Hepatocyte (in vitro differentiated cells): ENCODE measurements at regions not wholly inside any gene's neighbourhood (a gene's known extent, or its start where the extent isn't known, plus 50 kb on each side); places are given as distances from the start of the nearest gene placed in this dataset.
"Not testable (repeated sequence)": the region's sequence is repeated elsewhere in the genome, so short reads cannot be mapped to it uniquely, and the experiment has no call there.

Source experiments
- DNase-seq: peaks from one replicate; pipeline ENCODE4 v3.0.0-alpha.2; 2016; ENCODE audit warnings: low spot score
- H2AFZ ChIP-seq: fragments of 200-600 bp; sonication (generic); 2 replicates; pipeline ENCODE4 v1.6.0; 2016; ENCODE audit warnings: antibody characterized with exemption, mild to moderate bottlenecking
- H3K27ac ChIP-seq: fragments of 200-600 bp; sonication (generic); 2 replicates; pipeline ENCODE4 v1.5.1; 2016; ENCODE audit warnings: mild to moderate bottlenecking
- H3K27me3 ChIP-seq: fragments of 200-600 bp; sonication (generic); 2 replicates; pipeline ENCODE4 v1.6.1; 2016
- H3K36me3 ChIP-seq: fragments of 200-600 bp; sonication (generic); replicated peaks from 2 replicates; pipeline ENCODE4 v1.5.1; 2016; ENCODE audit warnings: low read depth; ENCODE audit not compliant: insufficient read depth
- H3K4me1 ChIP-seq: fragments of 200-600 bp; sonication (generic); 2 replicates; pipeline ENCODE4 v1.5.1; 2016; ENCODE audit warnings: mild to moderate bottlenecking, moderate library complexity; ENCODE audit not compliant: insufficient read depth
- H3K4me2 ChIP-seq: fragments of 200-600 bp; sonication (generic); 2 replicates; pipeline ENCODE4 v1.6.0; 2016
- H3K4me3 ChIP-seq: fragments of 200-600 bp; sonication (generic); 2 replicates; pipeline ENCODE4 v1.5.1; 2016; ENCODE audit warnings: mild to moderate bottlenecking
- H3K79me2 ChIP-seq: fragments of 200-600 bp; sonication (generic); 2 replicates; pipeline ENCODE4 v1.6.0; 2017; ENCODE audit warnings: mild to moderate bottlenecking
- H3K9me2 ChIP-seq: fragments of 200-600 bp; sonication (generic); replicated peaks from 2 replicates; pipeline ENCODE4 v1.6.0; 2017; ENCODE audit warnings: mild to moderate bottlenecking; ENCODE audit not compliant: insufficient read depth
- H3K9me3 ChIP-seq: fragments of 200-600 bp; sonication (generic); 2 replicates; pipeline ENCODE4 v1.5.1; 2016; ENCODE audit warnings: low read depth, mild to moderate bottlenecking
- H4K20me1 ChIP-seq: fragments of 200-600 bp; sonication (generic); 2 replicates; pipeline ENCODE4 v1.6.0; 2016; ENCODE audit warnings: mild to moderate bottlenecking; ENCODE audit not compliant: insufficient read depth, poor library complexity, severe bottlenecking
- EZH2 ChIP-seq: fragments of 200-600 bp; sonication (generic); IDR thresholded peaks from 2 replicates; pipeline ENCODE4 v1.6.1; 2016; ENCODE audit warnings: antibody characterized with exemption, mild to moderate bottlenecking, borderline replicate concordance
- EZH2phosphoT487 ChIP-seq: fragments of 200-600 bp; sonication (generic); IDR thresholded peaks from one replicate; pipeline ENCODE4 v1.6.1; 2018; ENCODE audit warnings: antibody characterized with exemption, mild to moderate bottlenecking, low read depth, moderate library complexity; ENCODE audit not compliant: unreplicated experiment, severe bottlenecking
- WGBS: methylation state at CpG from one replicate; pipeline ENCODE4 v1.1.6; 2016; ENCODE audit warnings: low lambda C conversion rate; ENCODE audit errors: missing lambda C conversion rate; 5-methylcytosine and 5-hydroxymethylcytosine counted together
- TF ChIP-seq, protein P1 (sequence below): fragments of 200-600 bp; sonication (generic); IDR thresholded peaks from 2 replicates; pipeline ENCODE4 v1.5.1; 2016; ENCODE audit warnings: antibody characterized with exemption, mild to moderate bottlenecking; ENCODE audit not compliant: poor library complexity

DNA sequence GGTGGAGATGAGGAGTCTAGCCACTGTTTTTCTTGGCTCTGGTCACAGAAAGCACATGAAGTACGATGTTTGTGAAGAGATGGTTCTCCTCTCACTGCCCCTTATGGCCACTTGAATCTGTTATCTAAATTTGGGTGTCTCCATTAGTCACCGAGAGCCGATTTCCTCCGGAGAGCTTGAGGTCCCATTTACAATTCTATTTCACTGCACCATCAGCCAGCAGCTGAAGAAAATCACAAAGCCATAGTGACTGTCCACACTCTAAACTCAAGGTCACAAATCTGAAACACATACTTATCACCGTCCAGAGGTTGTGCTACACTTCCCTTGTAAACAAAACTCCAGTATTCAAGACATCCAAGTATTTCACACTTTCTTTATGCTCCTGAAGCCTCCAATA, 207.2 kb upstream of the FRG1 start:
- not testable (repeated sequence) for H3K36me3 ChIP-seq, H3K4me3 ChIP-seq

DNA sequence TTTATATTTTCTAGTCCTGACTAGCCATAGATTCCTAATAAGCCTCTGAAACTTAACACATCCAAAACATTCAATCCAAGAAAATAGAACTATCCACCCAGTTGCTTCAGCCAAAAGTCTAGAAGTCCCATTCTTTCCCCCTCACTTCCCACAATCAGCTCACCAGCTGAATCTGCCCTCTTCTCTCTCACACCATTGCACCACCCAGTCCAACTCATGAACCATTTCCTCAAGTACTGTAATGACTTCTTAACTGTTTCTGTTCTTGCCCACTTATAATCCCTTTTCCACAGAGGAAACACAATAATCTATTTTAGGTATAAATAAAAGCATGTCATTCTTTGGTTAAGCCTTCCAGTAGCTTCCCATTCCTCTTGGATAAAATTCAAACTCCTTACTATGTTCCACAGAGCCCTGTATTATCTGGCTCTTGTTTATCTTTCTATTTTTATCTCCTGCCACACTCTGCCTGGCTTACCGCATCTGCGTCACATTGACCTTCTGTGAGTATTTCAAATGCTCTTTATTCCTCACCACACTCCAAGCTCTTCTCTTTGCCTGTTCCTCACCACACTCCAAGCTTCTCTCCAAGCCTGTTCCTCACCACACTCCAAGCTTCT, 205.9 kb upstream of the FRG1 start:
- not testable (repeated sequence) for H3K4me3 ChIP-seq, H3K27ac ChIP-seq, H3K4me1 ChIP-seq, H2AFZ ChIP-seq, DNase-seq, H4K20me1 ChIP-seq, H3K9me2 ChIP-seq, H3K79me2 ChIP-seq, H3K4me2 ChIP-seq, H3K9me3 ChIP-seq, H3K27me3 ChIP-seq, H3K36me3 ChIP-seq
- 24% methylated on average over 2 of the region's 2 CpGs for WGBS

More for the DNA sequence above, 207.2 kb upstream of the FRG1 start:
- not testable (repeated sequence) for H3K4me2 ChIP-seq, H3K4me1 ChIP-seq, H3K79me2 ChIP-seq, H3K27me3 ChIP-seq, DNase-seq, H4K20me1 ChIP-seq, H3K9me2 ChIP-seq, H2AFZ ChIP-seq, H3K27ac ChIP-seq, H3K9me3 ChIP-seq
- WGBS: 87% methylated on average over 5 of the region's 5 CpGs

DNA sequence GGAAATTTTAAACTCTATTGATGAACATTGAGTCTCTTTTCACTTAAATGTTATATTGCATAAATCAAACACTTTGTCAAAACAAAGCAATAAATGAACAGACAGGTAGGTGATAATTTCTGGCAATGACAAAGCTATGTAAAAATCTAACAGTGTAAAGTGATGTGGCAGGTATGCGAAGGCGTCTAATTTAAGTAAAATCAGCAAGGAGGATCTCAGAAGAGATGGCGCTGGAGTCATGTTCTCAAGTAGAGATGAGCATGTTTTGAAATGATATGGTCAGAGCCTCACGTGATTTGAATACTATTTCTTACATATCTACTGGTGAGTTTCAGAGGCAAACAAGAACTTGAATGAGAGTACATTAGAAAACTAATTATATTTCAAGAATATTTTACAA, 204.0 kb upstream of the FRG1 start:
- H3K4me3 ChIP-seq, H3K27ac ChIP-seq, H3K9me3 ChIP-seq, H2AFZ ChIP-seq, H3K36me3 ChIP-seq, H3K79me2 ChIP-seq, DNase-seq, H3K27me3 ChIP-seq, H4K20me1 ChIP-seq, H3K9me2 ChIP-seq, H3K4me1 ChIP-seq, H3K4me2 ChIP-seq: not testable (repeated sequence)
- 94% methylated on average over 4 of the region's 4 CpGs for WGBS

DNA sequence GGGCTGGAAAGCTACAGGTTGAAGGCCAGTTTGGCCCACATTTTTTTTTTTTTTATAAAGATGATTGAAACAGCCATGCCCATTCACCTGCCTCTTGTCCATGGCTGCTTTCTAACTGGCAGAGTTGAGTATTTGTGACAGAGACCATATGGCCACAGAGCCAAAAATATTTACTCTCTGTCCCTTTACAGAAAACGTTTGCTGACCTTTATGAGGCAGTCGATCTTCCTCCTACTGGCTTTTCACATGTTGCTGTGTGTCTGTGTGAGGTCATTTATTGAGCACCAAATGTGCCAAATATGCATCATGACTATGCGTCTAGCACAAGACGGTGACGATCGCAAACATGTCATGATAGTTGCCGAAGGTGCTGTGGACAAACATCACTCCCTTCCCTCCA, 200.6 kb upstream of the FRG1 start:
- not testable (repeated sequence) for H3K27me3 ChIP-seq, H3K4me1 ChIP-seq, H3K27ac ChIP-seq, H3K4me2 ChIP-seq, H3K4me3 ChIP-seq, H2AFZ ChIP-seq, H4K20me1 ChIP-seq, H3K36me3 ChIP-seq, DNase-seq, H3K79me2 ChIP-seq, H3K9me2 ChIP-seq, H3K9me3 ChIP-seq
- 83% methylated on average over 7 of the region's 7 CpGs for WGBS

DNA sequence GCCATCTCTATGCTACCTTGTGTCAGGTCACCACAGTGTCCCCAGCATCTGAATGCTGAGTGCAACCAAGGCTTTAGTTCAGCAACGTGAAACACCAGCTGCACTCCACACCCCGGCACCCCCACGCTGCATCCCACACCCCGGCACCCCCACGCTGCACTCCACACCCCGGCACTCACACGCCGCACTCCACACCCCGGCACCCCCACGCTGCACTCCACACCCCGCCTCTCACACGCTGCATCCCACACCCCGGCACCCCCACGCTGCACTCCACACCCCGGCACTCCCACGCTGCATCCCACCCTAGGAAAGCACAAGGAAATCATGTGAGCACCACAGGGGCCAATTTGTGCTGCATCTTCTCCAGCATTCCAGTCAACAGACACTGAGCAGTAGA, 199.8 kb upstream of the FRG1 start:
- TF ChIP-seq EZH2phosphoT487 (no peak), EZH2 (no peak)
- TF ChIP-seq, protein P1, sequence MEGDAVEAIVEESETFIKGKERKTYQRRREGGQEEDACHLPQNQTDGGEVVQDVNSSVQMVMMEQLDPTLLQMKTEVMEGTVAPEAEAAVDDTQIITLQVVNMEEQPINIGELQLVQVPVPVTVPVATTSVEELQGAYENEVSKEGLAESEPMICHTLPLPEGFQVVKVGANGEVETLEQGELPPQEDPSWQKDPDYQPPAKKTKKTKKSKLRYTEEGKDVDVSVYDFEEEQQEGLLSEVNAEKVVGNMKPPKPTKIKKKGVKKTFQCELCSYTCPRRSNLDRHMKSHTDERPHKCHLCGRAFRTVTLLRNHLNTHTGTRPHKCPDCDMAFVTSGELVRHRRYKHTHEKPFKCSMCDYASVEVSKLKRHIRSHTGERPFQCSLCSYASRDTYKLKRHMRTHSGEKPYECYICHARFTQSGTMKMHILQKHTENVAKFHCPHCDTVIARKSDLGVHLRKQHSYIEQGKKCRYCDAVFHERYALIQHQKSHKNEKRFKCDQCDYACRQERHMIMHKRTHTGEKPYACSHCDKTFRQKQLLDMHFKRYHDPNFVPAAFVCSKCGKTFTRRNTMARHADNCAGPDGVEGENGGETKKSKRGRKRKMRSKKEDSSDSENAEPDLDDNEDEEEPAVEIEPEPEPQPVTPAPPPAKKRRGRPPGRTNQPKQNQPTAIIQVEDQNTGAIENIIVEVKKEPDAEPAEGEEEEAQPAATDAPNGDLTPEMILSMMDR: no peak
- Histone ChIP-seq H3K9me2 (no peaks in the 10 kb centered on the region), H2AFZ (no peak overlapping the region), H3K27me3 (no peaks in the 10 kb centered on the region), H3K9me3 (no peaks in the 10 kb centered on the region), H3K4me2 (no peak overlapping the region), H3K79me2 (no peaks in the 10 kb centered on the region), H3K4me1 (no peaks in the 10 kb centered on the region), H4K20me1 (no peaks in the 10 kb centered on the region), H3K4me3 (no peak overlapping the region), H3K27ac (no peak overlapping the region), H3K36me3 (no peaks in the 10 kb centered on the region)
- WGBS: 99% methylated on average over 6 of the region's 16 CpGs
- DNase-seq: no peak

DNA sequence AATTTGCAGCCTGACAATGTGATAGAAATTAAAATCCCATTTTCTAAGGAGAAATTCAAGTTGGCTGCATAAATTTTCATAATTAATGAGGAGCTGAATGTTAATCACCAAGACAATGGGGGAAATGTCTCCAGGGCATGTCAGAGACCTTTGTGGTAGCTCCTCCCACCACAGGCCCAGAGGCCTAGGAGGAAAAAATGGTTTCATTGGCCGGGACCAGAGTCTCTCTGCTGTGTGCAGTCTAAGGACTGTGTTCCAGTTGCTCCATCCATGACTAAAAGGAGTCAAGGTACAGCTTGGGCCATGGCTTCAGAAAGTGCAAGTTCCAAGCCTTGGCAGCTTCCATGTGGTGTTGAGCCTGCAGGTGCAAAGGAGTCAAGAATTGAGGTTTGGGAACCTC, 187.6 kb upstream of the FRG1 start:
- H3K9me3 ChIP-seq, DNase-seq: not testable (repeated sequence)

More for the DNA sequence above, 187.6 kb upstream of the FRG1 start:
- not testable (repeated sequence) for H3K79me2 ChIP-seq, H3K27me3 ChIP-seq, H3K4me1 ChIP-seq, H2AFZ ChIP-seq, H3K4me3 ChIP-seq, H3K9me2 ChIP-seq, H4K20me1 ChIP-seq, H3K36me3 ChIP-seq, H3K4me2 ChIP-seq, H3K27ac ChIP-seq
- WGBS: 68% methylated on average over 1 of the region's 1 CpG
